Umbilical cord (tissue), 1 donor: ENCODE measurements at regions not wholly inside any gene's neighbourhood (a gene's known extent, or its start where the extent isn't known, plus 50 kb on each side); places are given as distances from the start of the nearest gene placed in this dataset.

Experiments used
- DNase-seq: peaks from one replicate; pipeline ENCODE4 v3.0.0-alpha.2; 2015; ENCODE audit warnings: low spot score

DNA sequence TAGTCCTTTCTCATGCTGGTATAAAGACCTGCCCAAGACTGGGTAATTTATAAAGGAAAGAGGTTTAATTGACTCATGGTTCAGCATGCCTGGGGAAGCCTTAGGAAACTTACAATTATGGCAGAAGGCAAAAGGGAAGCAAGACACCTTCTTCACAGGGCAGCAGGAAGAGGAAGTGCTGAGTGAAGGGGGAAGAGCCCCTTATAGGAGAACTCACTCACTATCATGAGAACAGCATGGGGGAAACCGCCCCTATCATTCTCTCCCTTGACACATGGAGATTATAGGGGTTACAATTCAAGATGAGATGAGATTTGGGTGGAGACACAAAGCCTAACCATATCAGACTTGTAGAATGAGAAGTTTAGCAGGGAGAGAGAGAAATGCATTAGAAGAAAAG is 373.3 kb upstream of the DIAPH2 start:
- no peak for DNase-seq

DNA sequence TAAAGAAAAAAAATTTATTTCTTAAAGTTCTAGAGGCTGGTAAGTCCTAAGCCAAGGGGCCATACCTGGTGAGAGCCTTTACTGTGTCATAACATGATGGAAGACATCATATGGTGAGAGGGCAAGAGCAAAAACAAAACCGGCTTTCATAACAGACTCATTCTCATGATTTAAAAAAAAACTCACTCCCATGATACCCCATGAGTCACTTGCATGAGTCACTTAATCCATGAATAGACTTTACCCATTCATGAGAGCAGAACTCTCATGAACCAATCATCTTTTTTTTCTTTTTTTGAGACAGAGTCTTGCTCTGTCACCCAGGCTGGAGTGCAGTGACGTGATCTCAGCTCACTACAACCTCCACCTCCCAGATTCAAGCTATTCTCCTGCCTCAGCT is 369.7 kb upstream of the DIAPH2 start:
- DNase-seq = no peak

DNA sequence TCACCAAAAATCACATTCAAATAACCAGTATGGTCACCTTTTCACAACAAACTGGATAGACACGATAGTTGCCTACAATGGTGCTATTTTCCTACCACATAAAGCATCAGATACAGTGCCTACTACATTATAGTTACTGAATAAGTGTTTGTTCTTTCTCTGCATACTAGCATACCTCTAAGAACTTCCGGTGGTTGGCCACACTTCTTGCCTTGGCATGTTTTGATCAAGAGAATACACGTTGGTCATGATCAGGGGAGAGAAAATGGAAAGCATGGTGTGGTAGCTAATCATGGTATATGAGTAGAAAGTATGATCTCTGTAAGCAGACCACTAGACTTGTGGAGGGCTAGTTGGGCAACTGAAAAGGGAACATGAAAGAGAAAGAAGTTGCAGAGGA is 322.8 kb upstream of the DIAPH2 start:
- DNase-seq = no peak

DNA sequence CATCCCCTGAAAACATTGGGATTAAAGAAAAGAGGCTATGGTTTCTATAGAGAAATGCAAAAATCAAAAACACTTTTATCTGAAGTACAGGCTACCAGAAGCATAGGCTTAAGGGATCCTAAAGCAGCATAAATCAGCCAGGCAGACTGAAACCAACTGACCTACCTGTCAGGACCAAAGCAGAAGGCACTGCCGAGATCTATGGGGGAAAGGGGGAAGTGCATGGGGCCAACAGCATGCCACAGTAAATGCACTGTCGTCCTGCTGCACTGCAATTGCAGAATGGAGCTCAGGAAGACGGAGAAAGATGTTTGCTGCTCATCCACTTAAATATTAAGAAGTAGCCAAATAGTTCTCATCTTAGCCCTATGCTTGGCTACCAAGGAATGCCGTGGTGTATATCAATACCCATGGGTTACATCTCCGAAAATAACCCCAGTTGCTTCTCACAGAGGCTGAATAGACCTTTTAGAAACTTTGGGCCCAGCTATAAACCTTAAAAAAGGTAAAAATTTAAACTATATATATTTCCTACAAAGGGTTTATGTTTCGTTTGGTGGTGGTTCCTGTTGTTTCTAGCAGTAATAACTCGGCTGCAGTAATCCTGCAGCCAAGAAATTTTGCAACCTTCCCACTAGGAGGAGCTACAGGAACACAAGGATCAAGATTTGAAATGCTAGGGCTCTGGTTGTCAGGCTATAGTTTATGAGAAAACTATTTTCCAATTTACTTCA is 312.2 kb upstream of the DIAPH2 start:
- peak; percentile 73 for DNase-seq

DNA sequence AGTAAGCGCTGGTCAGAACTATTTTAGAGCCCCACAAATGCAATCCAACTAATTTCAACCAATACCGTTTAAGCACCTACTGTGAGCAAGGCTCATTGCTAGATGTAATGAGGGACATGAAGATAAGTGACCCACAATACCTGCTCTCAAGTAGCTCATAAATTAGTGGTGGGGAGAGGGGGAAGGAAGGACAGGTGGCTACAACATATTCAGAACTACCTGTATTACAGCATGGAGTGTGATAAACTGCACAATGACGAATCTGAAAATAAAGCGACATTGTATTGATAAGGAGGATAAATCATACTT is 311.6 kb upstream of the DIAPH2 start:
- DNase-seq = no peak

DNA sequence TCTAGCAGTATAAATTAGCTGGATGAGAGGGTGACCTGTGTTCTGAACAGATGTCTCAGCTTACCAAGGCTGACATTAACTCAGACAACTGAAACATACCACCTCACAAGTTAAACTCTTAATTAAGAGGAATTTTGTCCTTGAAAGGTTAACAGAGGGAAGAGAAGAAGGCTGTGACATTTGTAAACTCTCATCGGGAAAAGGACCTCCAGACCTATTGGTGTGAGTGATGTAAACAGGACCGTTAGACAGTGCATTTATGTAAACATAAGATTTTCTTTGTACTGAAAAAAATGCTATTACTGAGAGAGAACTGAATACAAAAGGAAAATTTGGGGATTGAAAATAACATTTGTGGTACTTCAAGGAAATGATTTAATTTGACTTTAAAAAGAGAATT is 308.4 kb upstream of the DIAPH2 start:
- DNase-seq = no peak

DNA sequence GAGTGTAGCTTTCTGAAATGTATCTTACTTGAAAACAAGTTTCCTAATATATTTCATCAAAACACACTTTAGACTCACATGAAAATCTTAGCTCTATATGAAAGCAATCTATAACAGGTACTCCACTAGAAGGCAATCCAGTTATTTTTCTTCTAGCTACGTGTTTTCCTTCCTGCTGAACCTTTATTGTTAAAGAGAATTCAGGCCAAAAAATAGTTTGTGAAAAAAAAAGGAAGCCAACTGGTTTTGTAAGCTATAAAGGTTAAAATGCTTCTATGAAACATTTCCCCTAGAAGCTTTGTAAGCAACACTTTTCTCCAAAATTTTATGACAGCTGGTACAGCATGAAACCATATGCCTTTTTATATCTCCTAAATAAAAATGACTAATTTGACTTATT is 304.7 kb upstream of the DIAPH2 start:
- no peak for DNase-seq

DNA sequence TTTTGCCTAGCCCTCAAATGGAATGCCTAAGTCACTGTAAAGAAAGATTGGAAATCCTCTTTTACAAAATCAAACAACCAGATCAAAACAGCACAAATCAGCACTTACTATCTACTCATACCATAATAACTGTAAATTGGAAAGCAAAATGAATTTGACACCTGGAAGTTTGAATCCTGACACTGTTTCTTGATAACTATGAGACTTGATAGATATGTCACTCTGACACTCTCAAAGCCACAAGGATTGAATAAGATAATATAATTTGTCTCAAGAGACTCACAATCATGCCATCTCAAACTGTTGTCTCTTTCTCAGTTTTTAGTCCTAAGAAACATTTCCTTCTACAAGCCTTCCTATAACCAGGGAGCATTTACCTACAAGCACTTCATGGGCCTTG is 302.6 kb upstream of the DIAPH2 start:
- no peak for DNase-seq

DNA sequence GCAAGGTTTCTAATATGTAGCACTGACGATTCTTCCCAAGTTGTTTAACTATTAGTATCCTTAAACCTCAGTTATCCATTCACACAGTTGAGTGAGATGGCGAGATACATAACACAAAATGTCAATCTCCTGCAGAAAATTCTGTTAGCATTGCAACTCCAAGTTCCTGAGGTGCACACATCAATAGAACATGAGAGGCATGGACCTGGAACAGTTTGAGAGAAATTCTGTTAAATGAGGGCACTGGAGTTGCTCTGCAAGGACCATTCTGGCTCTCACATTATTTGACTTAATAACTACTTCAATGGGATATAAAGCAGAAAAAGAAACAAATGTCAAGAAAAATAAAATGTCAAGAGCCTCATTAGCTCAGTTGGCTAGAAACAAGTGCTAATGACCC is 301.2 kb upstream of the DIAPH2 start:
- DNase-seq = no peak

DNA sequence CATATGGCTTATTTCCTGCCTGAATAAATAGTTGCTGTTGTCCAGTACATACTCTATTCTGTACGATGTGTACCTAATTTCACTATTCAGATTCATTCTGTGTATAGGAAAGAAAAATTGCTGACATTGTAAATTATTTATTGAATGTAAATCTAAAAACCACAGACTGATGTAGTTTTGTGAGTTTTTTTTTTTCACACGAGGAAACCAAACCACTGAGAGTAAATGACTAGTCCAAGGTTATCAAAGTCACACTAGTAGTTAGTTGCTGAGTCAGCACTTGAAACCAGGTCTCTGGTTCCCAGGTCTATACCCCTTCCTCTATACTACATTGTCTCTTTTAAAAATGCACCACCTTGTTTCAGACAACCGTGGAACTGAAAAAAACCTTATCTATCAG is 298.3 kb upstream of the DIAPH2 start:
- DNase-seq = no peak

DNA sequence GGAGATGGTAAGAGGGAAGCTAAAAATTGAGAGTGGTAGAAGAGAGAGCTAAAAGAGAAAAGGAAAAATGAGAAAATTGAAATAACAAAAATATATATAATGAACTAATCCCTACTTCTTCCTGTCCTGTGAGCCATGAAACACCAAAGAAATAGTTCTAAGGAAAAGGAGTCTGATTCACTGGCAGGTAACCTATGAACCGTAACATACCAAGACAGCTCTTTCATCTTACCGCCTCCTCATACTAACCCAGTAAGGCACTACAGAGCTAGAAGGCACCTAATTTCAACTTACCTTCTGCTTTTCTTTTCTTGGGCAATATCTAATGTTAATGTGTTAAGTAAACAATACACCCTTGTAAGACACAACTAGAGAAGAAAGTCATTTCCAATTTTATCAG is 297.7 kb upstream of the DIAPH2 start:
- DNase-seq = no peak

DNA sequence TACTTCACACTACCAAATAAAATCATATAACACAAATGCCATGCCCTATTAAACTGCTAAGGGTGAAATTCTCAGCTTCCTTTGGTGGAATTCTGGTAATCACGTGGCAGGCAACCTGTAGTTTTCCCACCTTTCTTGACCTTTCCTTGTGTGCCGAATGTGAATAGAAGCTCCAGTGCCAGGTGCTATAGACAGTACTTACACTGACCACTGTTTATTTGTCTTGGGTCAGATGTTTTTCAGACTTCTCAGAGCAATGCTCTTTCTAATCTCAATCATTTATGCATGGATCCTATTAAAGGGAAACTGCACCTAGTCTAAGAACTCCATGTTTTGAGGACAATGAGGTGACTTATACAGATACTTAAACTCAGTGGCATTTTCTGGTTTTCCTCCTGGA is 296.8 kb upstream of the DIAPH2 start:
- DNase-seq = no peak

DNA sequence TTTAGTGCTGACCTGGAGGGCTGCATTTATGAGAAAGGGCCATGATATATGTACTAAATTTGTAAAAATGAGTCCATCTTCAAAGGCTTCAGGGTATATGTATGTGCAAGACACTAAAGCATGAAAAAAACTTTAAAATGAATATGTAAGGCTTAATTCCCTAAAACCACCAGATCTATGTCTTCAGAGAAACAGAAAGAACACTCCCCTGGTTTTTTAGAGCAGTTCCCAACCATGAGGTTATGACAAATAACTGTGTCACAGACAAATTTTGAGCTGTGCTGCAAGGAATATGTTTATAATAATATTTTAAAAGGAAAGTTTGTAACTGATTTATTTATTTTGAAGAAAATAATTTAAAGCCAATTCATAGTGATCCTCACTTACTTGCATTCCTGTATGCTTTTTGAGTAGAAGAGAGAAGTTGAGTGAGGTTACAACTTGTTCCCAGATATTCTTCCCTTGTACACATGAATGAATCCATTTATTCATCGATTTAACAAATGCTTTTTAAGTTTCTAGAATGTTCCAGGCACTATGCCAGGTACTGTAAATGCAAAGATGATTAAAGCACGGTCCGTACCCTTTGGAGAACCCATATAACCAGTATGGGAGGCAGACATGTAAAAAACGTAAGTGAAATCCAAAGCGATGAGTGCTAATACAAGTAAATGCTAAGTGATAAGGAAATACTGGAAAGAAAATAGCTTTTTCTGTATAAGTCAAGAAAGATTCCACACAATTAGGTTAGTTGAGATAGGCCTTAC is 295.2 kb upstream of the DIAPH2 start:
- DNase-seq = peak; percentile 44

DNA sequence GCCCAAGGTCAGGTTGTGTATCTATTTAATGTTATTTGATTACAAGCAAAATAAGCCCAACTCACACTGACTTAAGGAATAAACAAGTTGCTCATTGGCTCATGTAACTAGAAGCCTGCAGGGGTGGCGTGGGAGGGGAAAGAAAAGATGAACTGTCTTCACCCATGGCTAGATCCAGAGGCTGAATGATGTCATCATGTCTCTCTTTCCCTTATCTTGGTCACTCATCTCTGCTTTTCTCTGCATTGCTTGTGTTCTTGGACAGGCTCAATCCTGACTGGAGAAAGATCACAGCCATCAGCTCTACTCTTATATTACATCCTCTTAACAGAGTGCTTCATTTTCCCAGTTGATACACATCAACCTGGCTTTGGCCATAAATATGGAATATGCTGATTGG is 290.0 kb upstream of the DIAPH2 start:
- no peak for DNase-seq

DNA sequence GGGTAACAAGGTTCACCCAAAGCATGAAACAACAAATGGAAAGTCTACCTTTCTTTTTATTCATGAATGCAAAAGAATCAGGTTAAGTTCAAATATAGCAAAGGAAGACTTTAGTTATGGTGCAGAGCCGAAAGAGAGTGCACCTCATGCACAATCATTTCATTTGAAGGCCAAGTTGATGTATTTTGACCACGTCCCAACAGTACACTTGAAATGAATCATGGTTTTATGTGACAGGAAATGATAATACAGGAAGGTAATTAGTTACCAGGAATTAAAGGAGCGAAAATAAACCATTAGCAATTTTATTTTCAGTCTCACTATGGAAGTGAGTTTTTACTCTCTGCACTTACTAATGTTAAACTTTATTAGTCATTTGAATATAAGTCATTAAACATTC is 281.2 kb upstream of the DIAPH2 start:
- no peak for DNase-seq

DNA sequence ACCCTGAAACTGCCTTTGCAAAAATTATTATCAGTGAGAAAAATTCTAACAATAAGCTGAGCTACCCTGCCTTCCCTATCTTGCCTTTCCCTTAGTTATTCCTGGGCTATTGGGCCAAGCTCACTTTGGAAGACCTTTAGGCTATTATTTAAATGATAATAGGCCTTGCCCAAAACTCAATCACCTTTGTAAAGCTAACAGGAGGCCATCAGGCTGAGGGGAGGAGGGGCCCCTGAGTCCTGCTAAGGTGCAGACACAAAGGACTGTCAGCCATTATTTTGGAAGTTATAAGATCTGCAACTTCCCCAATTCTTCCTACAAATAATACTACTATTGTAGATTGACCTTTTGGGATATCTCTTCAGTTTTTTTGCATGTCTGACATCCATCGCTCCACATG is 278.8 kb upstream of the DIAPH2 start:
- DNase-seq = no peak

DNA sequence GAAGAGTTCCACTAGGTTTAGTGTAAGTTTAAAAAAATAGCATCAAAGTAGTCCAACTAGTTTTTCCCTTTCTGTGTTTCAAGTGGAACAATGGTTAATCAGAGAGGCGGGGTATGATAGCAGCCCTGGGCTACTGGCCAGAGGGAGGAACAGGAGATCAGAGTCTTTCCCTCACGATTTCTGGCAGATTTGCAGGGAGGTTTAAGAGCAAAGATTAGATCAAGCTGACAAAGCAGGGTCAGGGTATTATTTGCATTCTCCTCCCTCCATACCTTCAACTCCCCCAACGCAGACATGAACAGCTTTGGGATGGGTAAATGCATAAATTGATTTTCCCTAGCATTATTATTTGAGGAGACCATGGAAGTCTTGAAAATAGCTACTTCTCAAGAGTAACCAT is 277.6 kb upstream of the DIAPH2 start:
- DNase-seq = peak; percentile 68

DNA sequence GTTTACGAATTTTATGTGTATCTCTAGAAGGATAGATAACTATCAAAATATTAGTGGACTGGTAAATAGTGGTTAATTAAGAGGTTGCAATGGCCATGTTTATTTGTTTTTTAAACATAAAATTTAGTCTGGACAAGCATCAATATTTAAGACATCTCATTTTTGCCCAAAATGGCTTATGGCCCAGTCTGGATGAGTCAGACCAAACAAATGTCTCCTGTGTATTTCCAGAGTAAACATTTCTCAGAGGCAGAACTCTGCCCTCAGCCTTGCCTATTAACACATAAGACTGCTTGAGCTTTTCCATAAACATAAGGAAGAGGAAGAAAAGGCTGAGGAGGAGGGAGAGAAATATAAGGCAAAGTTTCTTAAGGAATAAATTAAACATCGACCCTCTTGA is 277.1 kb upstream of the DIAPH2 start:
- DNase-seq = peak; percentile 50

DNA sequence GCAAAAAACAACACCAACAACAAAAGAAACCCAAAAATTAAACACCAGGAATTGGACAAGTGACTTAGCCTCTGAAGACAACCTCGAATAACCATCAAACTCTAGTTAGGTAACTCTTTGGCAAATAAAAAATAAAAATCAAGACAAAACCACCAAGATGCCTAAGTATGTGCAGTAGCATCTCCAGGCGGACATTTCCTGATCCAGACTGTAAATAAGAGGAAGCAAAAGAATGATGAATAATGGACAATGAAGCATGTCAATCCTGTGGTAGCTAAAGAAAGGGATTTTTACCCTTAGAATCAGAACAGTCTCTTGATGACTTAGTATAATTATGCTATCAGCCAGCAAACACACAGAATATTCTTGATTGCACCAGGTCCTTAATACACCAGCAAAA is 276.7 kb upstream of the DIAPH2 start:
- DNase-seq = no peak

DNA sequence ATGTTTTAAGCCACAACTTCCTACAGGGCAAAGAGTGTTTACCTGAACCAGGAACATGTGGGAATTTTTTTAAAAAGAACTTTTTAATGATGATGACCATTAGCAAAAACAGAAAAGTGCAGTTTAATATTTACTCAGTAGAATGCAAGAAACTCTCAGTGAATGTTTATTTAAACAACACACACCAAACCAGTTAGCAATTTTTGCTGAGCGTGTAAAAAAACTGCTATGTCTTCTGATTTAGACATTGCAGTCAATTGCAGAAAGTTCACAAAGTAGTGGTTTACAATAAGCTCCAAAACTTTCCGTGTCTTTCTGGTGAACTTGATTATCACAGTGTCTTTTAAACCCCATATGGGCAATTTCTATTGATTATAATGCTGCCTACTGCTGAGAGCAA is 273.7 kb upstream of the DIAPH2 start:
- no peak for DNase-seq

DNA sequence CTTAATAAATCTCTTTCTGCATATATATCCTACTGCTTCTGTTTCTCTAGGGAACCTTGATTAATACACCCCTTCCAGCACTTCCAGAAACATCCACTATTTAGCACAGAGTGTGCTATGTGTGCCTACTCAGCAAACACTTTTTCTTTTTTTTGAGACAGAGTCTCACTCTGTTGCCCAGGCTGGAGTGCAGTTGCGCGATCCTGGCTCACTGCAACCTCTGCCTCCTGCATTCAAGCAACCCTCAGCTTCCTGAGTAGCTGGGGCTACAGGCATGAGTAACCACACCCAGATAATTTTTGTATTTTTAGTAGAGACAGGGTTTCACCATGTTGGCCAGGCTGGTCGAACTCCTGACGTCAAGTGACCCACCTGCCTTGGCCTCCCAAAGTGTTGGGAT is 266.9 kb upstream of the DIAPH2 start:
- no peak for DNase-seq

DNA sequence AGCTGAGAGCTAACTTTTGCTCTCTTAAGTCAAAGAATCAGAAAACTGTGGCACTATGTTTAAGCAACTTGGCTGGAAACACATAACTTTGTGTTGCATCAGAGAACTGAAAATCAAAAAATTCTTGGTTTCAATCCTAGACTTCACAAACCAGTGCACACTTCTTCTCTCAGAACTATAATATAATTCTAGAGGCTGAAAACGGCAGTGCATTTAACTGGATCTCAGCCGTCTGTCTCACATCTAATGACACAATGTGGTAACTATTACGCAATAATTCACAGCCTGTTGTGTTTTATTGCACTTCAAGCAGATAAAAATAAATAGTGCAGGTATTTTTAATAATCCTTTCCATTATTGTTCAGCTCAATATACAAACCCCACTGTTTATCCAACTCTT is 260.6 kb upstream of the DIAPH2 start:
- DNase-seq = peak; percentile 20

DNA sequence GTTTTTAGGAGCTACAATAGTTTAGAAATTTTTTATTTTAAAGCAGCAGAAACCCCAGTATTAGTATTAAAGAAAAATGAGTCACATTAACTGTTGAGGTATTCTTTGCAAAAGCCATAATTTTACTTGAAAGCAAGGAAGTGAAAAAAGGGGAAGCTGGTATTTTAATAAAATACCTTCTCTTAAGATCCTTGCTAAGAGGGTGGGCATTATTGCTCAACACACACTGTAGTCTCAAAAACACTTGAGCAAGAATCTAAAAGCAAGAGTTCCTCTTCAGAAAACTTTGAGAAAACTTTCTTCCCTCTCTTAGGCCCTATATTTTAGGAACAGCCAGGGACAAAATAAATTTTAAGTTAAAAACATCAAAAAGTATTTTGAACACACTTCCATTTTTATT is 259.4 kb upstream of the DIAPH2 start:
- DNase-seq = peak; percentile 20
